Activated CD4-positive, alpha-beta T cell treated with anti-CD3 and anti-CD28 coated beads for 36 hours (primary cell): ENCODE measurements at regions not wholly inside any gene's neighbourhood (a gene's known extent, or its start where the extent isn't known, plus 50 kb on each side); places are given as distances from the start of the nearest gene placed in this dataset.

ENCODE experiments used
- ATAC-seq: fragments of 200-7000 bp; cut with Tn5 transposase; one replicate; pipeline ENCODE4 v1.10.0; 2021; ENCODE audit warnings: mild to moderate bottlenecking, moderate library complexity
- CTCF ChIA-PET: fragments of 350-600 bp; sonication (Branson Sonifier 250); formaldehyde crosslinking; loops from one replicate; lab custom pipeline; 2021; ENCODE audit warnings: antibody characterized with exemption; lab: Charles Lee
- POLR2A ChIA-PET: fragments of 350-600 bp; sonication (Branson Sonifier 250); formaldehyde crosslinking; loops from one replicate; lab custom pipeline; 2021; ENCODE audit warnings: antibody characterized with exemption, inconsistent platforms; lab: Charles Lee
- DNase-seq: peaks from one replicate; pipeline ENCODE4 v3.0.0-alpha.2; 2020
- H3K27ac Mint-ChIP-seq: one replicate; pipeline ENCODE4 v1.8.0; 2021; ENCODE audit warnings: mixed read lengths
- H3K27me3 Mint-ChIP-seq: one replicate; pipeline ENCODE4 v1.8.0; 2021; ENCODE audit warnings: mixed read lengths
- H3K36me3 Mint-ChIP-seq: one replicate; pipeline ENCODE4 v1.8.0; 2021; ENCODE audit warnings: low read depth, mixed read lengths
- H3K4me1 Mint-ChIP-seq: one replicate; pipeline ENCODE4 v1.8.0; 2021; ENCODE audit warnings: mixed read lengths
- H3K4me3 Mint-ChIP-seq: one replicate; pipeline ENCODE4 v1.8.0; 2021; ENCODE audit warnings: mild to moderate bottlenecking, moderate library complexity, mixed read lengths
- H3K9me3 Mint-ChIP-seq: one replicate; pipeline ENCODE4 v1.8.0; 2021; ENCODE audit warnings: low read depth, mixed read lengths
- intact Hi-C, 2 experiments: fragments of 100-400 bp; cut with DNase I in 1 of 2; cut with micrococcal nuclease in 1 of 2; formaldehyde crosslinking; loops; one replicate each; pipeline versions ENCODE4 v1.14.2 to v1.15.1; 2022 to 2024; cut with DNase I, micrococcal nuclease

- peaks cover 15% of the 10 kb centered on the region for H3K4me1 Mint-ChIP-seq
- no peaks in the 10 kb centered on the region for H3K9me3 Mint-ChIP-seq
- ATAC-seq (no peak), DNase-seq (no peak)
- ChIA-PET CTCF (interaction anchor here (0.6 to 2.4 kb wide), 15 partner anchors 9 to 633 kb away, joined by 3 to 8 read pairs (median 3); no protein-coding TSS in a partner anchor), POLR2A (no interaction called here)
- H3K4me3 Mint-ChIP-seq = no peak overlapping the region
- intact Hi-C loops = loop anchor here (5.0 kb wide), 2 partner anchors 235 to 240 kb away; partner anchors contain the start of gene AHR (in 1 of the 2)
- no peak overlapping the region for H3K27ac Mint-ChIP-seq
- no peaks in the 10 kb centered on the region for H3K27me3 Mint-ChIP-seq
- H3K36me3 Mint-ChIP-seq = no peaks in the 10 kb centered on the region
Measured at GRCh38 chr7:17062151-17063044, 180.6 kb upstream of the AGR3 start.

GRCh38 chr7:17063045-17063383, 181.2 kb upstream of the AGR3 start:
- ATAC-seq (no peak), DNase-seq (no peak)
- H3K4me3 Mint-ChIP-seq = no peak overlapping the region
- no peaks in the 10 kb centered on the region for H3K9me3 Mint-ChIP-seq
- ChIA-PET POLR2A (no interaction called here), CTCF (interaction anchor here (0.6 to 2.4 kb wide), 16 partner anchors 10 to 583 kb away, joined by 3 to 8 read pairs (median 3); no protein-coding TSS in a partner anchor)
- intact Hi-C loops = loop anchor here (5.0 kb wide), 2 partner anchors 234 to 239 kb away; partner anchors contain the start of gene AHR (in 1 of the 2)
- no peaks in the 10 kb centered on the region for H3K27me3 Mint-ChIP-seq
- H3K27ac Mint-ChIP-seq = no peak overlapping the region
- no peaks in the 10 kb centered on the region for H3K36me3 Mint-ChIP-seq
- H3K4me1 Mint-ChIP-seq = peaks cover 15% of the 10 kb centered on the region

- H3K36me3 Mint-ChIP-seq = no peaks in the 10 kb centered on the region
- CTCF ChIA-PET = no interaction called here
- intact Hi-C loops = no loop called here
- POLR2A ChIA-PET = no interaction called here
- H3K4me1 Mint-ChIP-seq = peaks cover 15% of the 10 kb centered on the region
- H3K4me3 Mint-ChIP-seq = no peak overlapping the region
- ATAC-seq = no peak
- no peak overlapping the region for H3K27ac Mint-ChIP-seq
- H3K9me3 Mint-ChIP-seq = no peaks in the 10 kb centered on the region
- DNase-seq = no peak
- peaks cover 2% of the 10 kb centered on the region for H3K27me3 Mint-ChIP-seq
Measured at GRCh38 chr7:17067691-17068090, 185.9 kb upstream of the AGR3 start.

- POLR2A ChIA-PET = no interaction called here
- Mint-ChIP-seq H3K4me1 (peaks cover 7% of the 10 kb centered on the region), H3K27ac (no peak overlapping the region), H3K27me3 (peaks cover 2% of the 10 kb centered on the region), H3K9me3 (no peaks in the 10 kb centered on the region), H3K36me3 (no peaks in the 10 kb centered on the region), H3K4me3 (no peak overlapping the region)
- peak; percentile 57 for ATAC-seq
- CTCF ChIA-PET = interaction anchor here (1.9 kb wide), 1 partner anchor 86 kb away, joined by 6 read pairs; no protein-coding TSS in a partner anchor
- intact Hi-C loops = no loop called here
- no peak for DNase-seq
Measured at GRCh38 chr7:17069146-17069545, 187.4 kb upstream of the AGR3 start.

GRCh38 chr7:17070231-17070708, 188.5 kb upstream of the AGR3 start:
- H3K27me3 Mint-ChIP-seq = peaks cover 2% of the 10 kb centered on the region
- no peaks in the 10 kb centered on the region for H3K36me3 Mint-ChIP-seq
- DNase-seq (no peak), ATAC-seq (no peak)
- no peaks in the 10 kb centered on the region for H3K9me3 Mint-ChIP-seq
- peaks cover 7% of the 10 kb centered on the region for H3K4me1 Mint-ChIP-seq
- intact Hi-C loops = loop anchor here in 1 of 2 experiments (5.0 kb wide), 1 partner anchor 57 kb away; no protein-coding TSS in a partner anchor
- H3K4me3 Mint-ChIP-seq = no peak overlapping the region
- CTCF ChIA-PET = interaction anchor here (1.3 to 1.9 kb wide), 2 partner anchors 18 to 87 kb away, joined by 3 to 6 read pairs; no protein-coding TSS in a partner anchor
- no peak overlapping the region for H3K27ac Mint-ChIP-seq
- POLR2A ChIA-PET = no interaction called here

GRCh38 chr7:17071866-17072265, 190.1 kb upstream of the AGR3 start:
- ATAC-seq (no peak), DNase-seq (no peak)
- CTCF ChIA-PET = no interaction called here
- no peaks in the 10 kb centered on the region for H3K36me3 Mint-ChIP-seq
- H3K9me3 Mint-ChIP-seq = no peaks in the 10 kb centered on the region
- intact Hi-C loops = loop anchor here in 1 of 2 experiments (5.0 kb wide), 1 partner anchor 55 kb away; no protein-coding TSS in a partner anchor
- peaks cover 2% of the 10 kb centered on the region for H3K27me3 Mint-ChIP-seq
- no peak overlapping the region for H3K4me3 Mint-ChIP-seq
- H3K27ac Mint-ChIP-seq = no peak overlapping the region
- POLR2A ChIA-PET = no interaction called here
- H3K4me1 Mint-ChIP-seq = peaks cover 7% of the 10 kb centered on the region

GRCh38 chr7:17075601-17076255, 193.9 kb upstream of the AGR3 start:
- Mint-ChIP-seq H3K9me3 (peaks cover 1% of the 10 kb centered on the region), H3K27ac (no peak overlapping the region), H3K36me3 (no peaks in the 10 kb centered on the region), H3K27me3 (no peaks in the 10 kb centered on the region), H3K4me3 (no peak overlapping the region), H3K4me1 (peaks cover 3% of the 10 kb centered on the region)
- ATAC-seq (no peak), DNase-seq (no peak)
- intact Hi-C loops = no loop called here
- ChIA-PET POLR2A (no interaction called here), CTCF (interaction anchor here (1.5 to 1.6 kb wide), 2 partner anchors 10 to 43 kb away, joined by 3 read pairs; no protein-coding TSS in a partner anchor)

- intact Hi-C loops = no loop called here
- ChIA-PET CTCF (no interaction called here), POLR2A (no interaction called here)
- H3K4me1 Mint-ChIP-seq = no peaks in the 10 kb centered on the region
- H3K27ac Mint-ChIP-seq = no peak overlapping the region
- no peak overlapping the region for H3K4me3 Mint-ChIP-seq
- DNase-seq (no peak), ATAC-seq (no peak)
- no peaks in the 10 kb centered on the region for H3K36me3 Mint-ChIP-seq
- H3K27me3 Mint-ChIP-seq = no peaks in the 10 kb centered on the region
- H3K9me3 Mint-ChIP-seq = peaks cover 1% of the 10 kb centered on the region
Measured at GRCh38 chr7:17078298-17078697, 196.5 kb upstream of the AGR3 start.

DNA sequence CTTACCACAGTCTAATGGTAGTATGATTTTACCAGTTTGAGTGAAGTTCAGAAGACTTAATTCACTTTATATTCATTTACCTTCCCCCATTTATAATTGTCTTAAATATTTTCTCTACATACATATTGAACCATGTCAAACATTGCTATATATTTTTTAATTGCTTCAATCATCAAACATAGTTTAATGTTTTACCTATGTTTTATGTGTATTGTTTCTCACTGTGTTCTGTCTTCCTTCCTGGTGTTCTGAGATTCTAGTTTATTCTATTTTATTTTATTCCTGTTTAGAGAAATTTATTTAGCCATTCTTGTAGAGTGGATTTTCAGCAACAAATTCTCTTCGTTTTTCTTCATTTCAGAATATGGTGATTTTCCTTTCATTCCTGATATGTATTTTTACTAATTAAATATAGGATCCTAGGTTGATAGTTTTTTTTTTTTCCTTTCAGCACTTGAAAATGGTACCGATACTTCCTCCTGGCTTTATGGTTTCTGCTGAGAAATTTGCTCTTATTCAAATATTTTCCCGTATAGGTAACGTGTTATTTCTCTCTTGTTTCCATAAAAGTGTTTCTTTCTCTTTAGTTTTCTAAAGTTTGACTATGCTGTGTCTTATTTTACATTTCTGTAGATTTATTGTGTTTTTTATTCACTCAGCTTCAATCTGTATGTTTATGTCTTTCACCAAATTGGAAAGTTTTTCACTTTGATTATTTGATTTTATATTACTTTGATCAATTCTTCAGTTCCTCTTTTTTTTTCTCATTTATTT, 201.8 kb upstream of the AGR3 start:
- Mint-ChIP-seq H3K27ac (no peak overlapping the region), H3K36me3 (no peaks in the 10 kb centered on the region), H3K27me3 (peaks cover 4% of the 10 kb centered on the region), H3K9me3 (peaks cover 1% of the 10 kb centered on the region), H3K4me3 (no peak overlapping the region), H3K4me1 (no peaks in the 10 kb centered on the region)
- intact Hi-C loops = no loop called here
- ATAC-seq (no peak), DNase-seq (no peak)
- CTCF ChIA-PET = interaction anchor here (0.7 to 1.4 kb wide), 2 partner anchors 20 to 56 kb away, joined by 4 to 7 read pairs; no protein-coding TSS in a partner anchor
- POLR2A ChIA-PET = no interaction called here

DNA sequence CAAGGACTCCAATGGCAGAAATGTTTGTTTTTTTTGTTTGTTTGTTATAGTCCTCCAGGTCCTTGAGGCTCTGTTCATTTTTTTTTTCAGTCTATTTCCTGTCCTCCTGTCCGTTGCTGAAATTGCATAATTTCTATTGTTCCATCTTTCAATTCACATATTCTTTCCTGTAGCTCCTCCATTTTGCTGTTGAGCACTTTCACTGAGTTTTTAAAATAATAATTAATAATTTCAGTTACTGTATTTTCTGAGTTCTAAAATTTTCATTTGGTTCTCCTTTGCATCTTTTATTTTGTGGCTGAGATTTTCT, 202.3 kb upstream of the AGR3 start:
- intact Hi-C loops = no loop called here
- H3K9me3 Mint-ChIP-seq = peaks cover 1% of the 10 kb centered on the region
- H3K27ac Mint-ChIP-seq = no peak overlapping the region
- ChIA-PET CTCF (interaction anchor here (0.7 to 1.4 kb wide), 2 partner anchors 21 to 57 kb away, joined by 4 to 7 read pairs; no protein-coding TSS in a partner anchor), POLR2A (no interaction called here)
- peaks cover 4% of the 10 kb centered on the region for H3K27me3 Mint-ChIP-seq
- DNase-seq = no peak
- H3K36me3 Mint-ChIP-seq = no peaks in the 10 kb centered on the region
- no peak for ATAC-seq
- no peaks in the 10 kb centered on the region for H3K4me1 Mint-ChIP-seq
- H3K4me3 Mint-ChIP-seq = no peak overlapping the region

DNA sequence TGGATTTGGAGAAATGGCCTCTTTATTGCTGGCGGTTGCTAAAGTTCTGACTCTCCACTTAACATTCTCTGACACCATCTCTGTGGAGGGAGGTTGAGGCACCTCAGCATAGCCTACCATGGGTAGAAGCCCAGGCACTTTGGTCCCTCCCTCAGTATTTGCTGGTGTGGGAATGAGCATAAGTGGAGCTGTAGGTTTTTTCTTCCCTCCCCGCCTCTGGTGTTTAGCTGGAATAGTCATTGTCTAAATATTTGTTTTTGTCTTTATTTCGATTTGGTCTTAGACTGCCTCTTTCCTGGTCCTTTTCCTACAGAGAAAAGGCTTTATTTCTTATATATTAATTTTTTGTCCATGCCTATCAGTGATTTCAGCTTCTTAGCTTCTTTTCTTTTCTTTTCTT, 203.4 kb upstream of the AGR3 start:
- DNase-seq (no peak), ATAC-seq (no peak)
- no peak overlapping the region for H3K27ac Mint-ChIP-seq
- H3K4me1 Mint-ChIP-seq = no peaks in the 10 kb centered on the region
- peaks cover 1% of the 10 kb centered on the region for H3K9me3 Mint-ChIP-seq
- H3K27me3 Mint-ChIP-seq = peaks cover 4% of the 10 kb centered on the region
- ChIA-PET POLR2A (no interaction called here), CTCF (no interaction called here)
- no peak overlapping the region for H3K4me3 Mint-ChIP-seq
- intact Hi-C loops = no loop called here
- no peaks in the 10 kb centered on the region for H3K36me3 Mint-ChIP-seq
